ENCODE measurements at regions not wholly inside any gene's neighbourhood (a gene's known extent, or its start where the extent isn't known, plus 50 kb on each side); places are given as distances from the start of the nearest gene placed in this dataset.

GRCh38 chr6:50661636-50662035 is 51.7 kb upstream of the TFAP2D start:
- H3K27me3 ChIP-seq (ENCODE audit: control insufficient read depth, extremely low read depth, insufficient read depth, low read length) = no peaks in the 10 kb centered on the region
- H3K4me1 ChIP-seq (ENCODE audit: control insufficient read depth, extremely low read depth, insufficient read depth, low read length) = no peaks in the 10 kb centered on the region
- H4K20me1 ChIP-seq (ENCODE audit: control insufficient read depth, extremely low read depth, insufficient read depth, low read length) = no peaks in the 10 kb centered on the region
- no peaks in the 10 kb centered on the region for H3K79me2 ChIP-seq (ENCODE audit: control insufficient read depth, insufficient read depth, low read length)
- dilution Hi-C loops (cut with MboI; ENCODE audit: extremely low pct_ligation_motif_present, low sequenced_read_pairs) = no loop called here
- DNase-seq (ENCODE audit: low read depth, low spot score) (no peak), FAIRE-seq (no peak)
- no peak overlapping the region for H3K27ac ChIP-seq (ENCODE audit: control insufficient read depth, insufficient read depth, low read length)
- no peaks in the 10 kb centered on the region for H3K9me1 ChIP-seq (ENCODE audit: control insufficient read depth, extremely low read depth, insufficient read depth, low read length)
- no peaks in the 10 kb centered on the region for H3K36me3 ChIP-seq (ENCODE audit: control insufficient read depth in 2 of 2, extremely low read depth in 1 of 2, insufficient read depth in 2 of 2, low read length in 2 of 2)
- TF ChIP-seq CTCF (optimal IDR thresholded peaks at IDR 0.05 in 1 of 3, IDR thresholded peaks at IDR 0.05 in 1 of 3, conservative IDR thresholded peaks at IDR 0.05 in 1 of 3; ENCODE audit: extremely low read depth in 1 of 3, insufficient read depth in 2 of 3, low read length in 3 of 3) (no peak), EZH2 (IDR thresholded peaks at IDR 0.05; ENCODE audit: low read length) (no peak)
- no peak overlapping the region for H3K4me3 ChIP-seq (ENCODE audit: control insufficient read depth in 2 of 3, extremely low read depth in 1 of 3, insufficient read depth in 2 of 3, low read depth in 1 of 3, low read length in 3 of 3)
- H3K9me3 ChIP-seq (ENCODE audit: control insufficient read depth, low read depth, low read length) = no peaks in the 10 kb centered on the region
- H2AFZ ChIP-seq (ENCODE audit: control insufficient read depth, low read length) = no peak overlapping the region
- H3K4me2 ChIP-seq (ENCODE audit: control insufficient read depth, extremely low read depth, insufficient read depth, low read depth, low read length) = no peak overlapping the region
- no peak overlapping the region for H3K9ac ChIP-seq (ENCODE audit: control insufficient read depth, extremely low read depth, insufficient read depth, low read length)

All from keratinocyte (primary cell).